Ovary (tissue), 7 donors: ENCODE measurements at regions not wholly inside any gene's neighbourhood (a gene's known extent, or its start where the extent isn't known, plus 50 kb on each side); places are given as distances from the start of the nearest gene placed in this dataset.
A peak's percentile ranks its signal among the peaks of the same experiment; 100 is the strongest.

ENCODE experiments used
- DNase-seq, 5 donors: peaks; one replicate each; pipeline ENCODE4 v3.0.0-alpha.2; 2019 to 2020
- H3K27ac ChIP-seq, 2 donors: fragments of 200-600 bp; one replicate each; pipeline versions ENCODE4 v1.5.1 to v1.8.0; 2019 to 2022
- H3K27me3 ChIP-seq: fragments of 200-600 bp; one replicate; pipeline ENCODE4 v1.8.0; 2022
- H3K36me3 ChIP-seq: fragments of 200-600 bp; sonication (generic); one replicate; pipeline ENCODE4 v1.5.1; 2019
- H3K4me1 ChIP-seq: one replicate; pipeline ENCODE4 v1.8.1; 2013; ENCODE audit warnings: mild to moderate bottlenecking, moderate library complexity; ENCODE audit not compliant: insufficient read depth
- H3K4me3 ChIP-seq: fragments of 200-600 bp; sonication (generic); one replicate; pipeline ENCODE4 v1.5.1; 2017
- H3K9me3 ChIP-seq, 2 donors: fragments of 200-600 bp in 1 of 2; sonication (generic) in 1 of 2; one replicate each; pipeline versions ENCODE4 v1.5.1 to v1.8.1; 2013 to 2019; ENCODE audit warnings: mild to moderate bottlenecking in 1 of 2, moderate library complexity in 1 of 2
- CTCF ChIP-seq, 3 donors: fragments of 450-650 bp in 2 of 3; fragments of 200-600 bp in 1 of 3; IDR thresholded peaks; one replicate each; pipeline versions ENCODE4 v1.5.1 to v1.8.0; 2016 to 2022; ENCODE audit warnings: antibody characterized with exemption in 3 of 3, mild to moderate bottlenecking in 1 of 3
- EP300 ChIP-seq: sonication (generic); formaldehyde crosslinking; IDR thresholded peaks from one replicate; pipeline ENCODE4 v1.6.1; 2017; ENCODE audit warnings: antibody characterized with exemption
- POLR2A ChIP-seq: fragments of 450-650 bp; IDR thresholded peaks from one replicate; pipeline ENCODE4 v1.6.1; 2017; ENCODE audit warnings: antibody characterized with exemption, mild to moderate bottlenecking, moderate library complexity
- WGBS, 3 donors: extraction: QIAGEN DNeasy Blood & Tissue Kit in 1 of 3; methylation state at CpG; one replicate each; pipeline versions ENCODE4 v1.1.5 to v1.1.7; 2013 to 2017; 5-methylcytosine and 5-hydroxymethylcytosine counted together
- intact Hi-C, 4 donors: fragments of 100-400 bp; cut with DNase I; formaldehyde crosslinking; loops; one replicate each; pipeline versions ENCODE4 v1.11.0 to v1.15.1; 2022 to 2023
- donor health status: DM: no; HTN: no; CAD: no; lungs with moderate emphysema.
- donor health status: DM: no; HTN: no; CAD: no.
- donor health status: Bipolar disorder and iron deficiency.
- donor health status: DM: no; HTN: no; CAD: no.
- donor health status: DM: yes; HTN: yes; CAD: no.

- Histone ChIP-seq H3K27ac (no peak overlapping the region), H3K36me3 (no peaks in the 10 kb centered on the region), H3K9me3 (no peaks in the 10 kb centered on the region), H3K27me3 (no peaks in the 10 kb centered on the region), H3K4me3 (no peak overlapping the region), H3K4me1 (peaks cover 5% of the 10 kb centered on the region)
- intact Hi-C loops: no loop called here
- DNase-seq: peak in 4 of 5 donors; percentile 13 to 52 (median 21)
- TF ChIP-seq CTCF (IDR thresholded peaks at IDR 0.05) (no peak), EP300 (no peak), POLR2A (no peak)
- WGBS, 3 donors: 11 to 36% (median 12%) methylated on average over 12 of the region's 12 CpGs
Observed at GRCh38 chr1:71232166-71232763, 151.4 kb upstream of the ZRANB2 start.

- no peak for TF ChIP-seq CTCF (IDR thresholded peaks at IDR 0.05)
- TF ChIP-seq POLR2A: no peak
- TF ChIP-seq EP300: no peak
- Histone ChIP-seq H3K9me3 (no peaks in the 10 kb centered on the region), H3K27ac (no peak overlapping the region), H3K36me3 (no peaks in the 10 kb centered on the region), H3K4me3 (no peak overlapping the region), H3K27me3 (no peaks in the 10 kb centered on the region), H3K4me1 (peaks cover 5% of the 10 kb centered on the region)
- no peak for DNase-seq
- intact Hi-C loops: no loop called here
- 8 to 49% (median 20%) methylated on average over 1 of the region's 1 CpG for WGBS, 3 donors
Observed at GRCh38 chr1:71231751-71232150, 150.9 kb upstream of the ZRANB2 start.

DNA sequence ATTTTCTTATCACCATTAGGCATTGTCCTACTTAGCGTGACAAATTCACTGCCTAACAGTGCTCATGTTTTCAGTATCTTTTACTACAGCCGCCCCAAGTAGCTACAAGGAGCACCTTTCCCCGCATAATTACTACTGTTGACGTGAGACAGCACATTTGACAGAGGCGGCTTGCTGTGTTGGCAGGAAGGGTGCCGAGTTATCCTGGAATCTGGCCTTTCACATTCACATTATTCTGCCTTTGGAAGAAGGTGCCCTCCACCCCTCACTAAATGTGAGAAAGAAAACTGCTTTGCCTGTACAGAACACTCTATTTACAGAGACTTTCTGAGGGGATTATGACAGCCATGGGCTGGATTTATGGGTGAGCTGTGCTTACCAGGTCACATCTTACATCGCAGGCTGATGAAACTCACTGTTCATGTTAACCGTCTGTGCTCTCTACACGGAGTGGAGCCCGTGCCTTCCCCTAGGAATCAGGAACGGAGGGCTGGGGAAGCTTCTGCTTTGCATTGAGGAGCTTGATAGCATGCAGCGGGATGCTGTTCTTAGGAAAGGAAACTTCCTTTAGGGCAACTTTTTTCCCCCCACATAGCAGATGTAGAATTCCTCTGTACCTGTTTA, 148.0 kb upstream of the ZRANB2 start:
- intact Hi-C loops: no loop called here
- TF ChIP-seq POLR2A: no peak
- TF ChIP-seq CTCF (IDR thresholded peaks at IDR 0.05): no peak
- no peak for TF ChIP-seq EP300
- no peaks in the 10 kb centered on the region for H3K27me3 ChIP-seq
- no peaks in the 10 kb centered on the region for H3K36me3 ChIP-seq
- H3K9me3 ChIP-seq: no peaks in the 10 kb centered on the region
- no peak overlapping the region for H3K27ac ChIP-seq
- DNase-seq: no peak
- 80 to 89% (median 86%) methylated on average over 12 of the region's 12 CpGs for WGBS, 3 donors
- peaks cover 5% of the 10 kb centered on the region for H3K4me1 ChIP-seq
- H3K4me3 ChIP-seq: no peak overlapping the region

DNA sequence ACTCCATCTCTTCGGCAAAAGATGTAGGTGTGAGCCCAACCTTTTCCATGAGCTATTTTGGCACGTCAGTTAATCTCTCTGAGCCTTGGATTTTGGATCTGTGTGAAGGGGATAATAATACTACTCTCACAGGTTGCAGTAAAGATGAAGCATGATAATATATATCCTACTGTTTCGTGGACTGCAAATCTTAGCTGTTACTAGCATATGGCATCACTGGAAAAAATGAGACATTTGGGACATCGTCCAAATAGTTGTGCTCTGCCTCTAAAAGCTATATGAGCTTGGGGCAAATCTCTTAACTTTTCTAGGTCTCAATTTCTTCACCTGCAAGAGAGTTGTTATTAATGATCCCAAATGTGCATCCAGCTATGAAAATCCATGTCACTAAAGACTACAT, 147.4 kb upstream of the ZRANB2 start:
- Histone ChIP-seq H3K27me3 (no peaks in the 10 kb centered on the region), H3K27ac (no peak overlapping the region), H3K36me3 (no peaks in the 10 kb centered on the region), H3K4me3 (no peak overlapping the region), H3K9me3 (no peaks in the 10 kb centered on the region), H3K4me1 (peaks cover 4% of the 10 kb centered on the region)
- intact Hi-C loops: no loop called here
- no peak for TF ChIP-seq EP300
- TF ChIP-seq POLR2A: no peak
- TF ChIP-seq CTCF (IDR thresholded peaks at IDR 0.05): no peak
- no peak for DNase-seq
- 83 to 94% (median 93%) methylated on average over 4 of the region's 4 CpGs for WGBS, 3 donors
